ENCODE measurements at regions not wholly inside any gene's neighbourhood (a gene's known extent, or its start where the extent isn't known, plus 50 kb on each side); places are given as distances from the start of the nearest gene placed in this dataset.

DNA sequence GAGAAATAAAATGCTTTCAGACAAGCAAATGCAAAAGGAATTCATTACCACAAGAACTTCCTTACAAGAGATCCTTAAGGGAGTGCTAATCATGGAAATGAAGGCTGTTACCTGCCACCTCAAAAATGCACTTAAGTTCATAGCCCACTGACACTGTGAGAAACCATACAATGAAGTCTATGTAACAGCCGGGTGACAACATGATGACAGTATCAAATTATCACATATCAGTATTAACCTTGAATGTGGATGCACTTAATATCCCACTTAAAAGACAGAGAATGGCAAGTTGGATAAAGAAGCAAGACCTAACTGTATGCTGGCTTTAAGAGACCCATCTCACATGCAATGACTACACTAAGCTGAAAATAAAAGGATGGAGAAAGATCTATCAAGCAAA lies 403.4 kb upstream of the MC4R start:
- BruUV-seq (replicated peaks), result no TSS peak
- H3K79me1 ChIP-seq (ENCODE audit: low read depth in 1 of 2, low read length in 2 of 2), result no peaks in the 10 kb centered on the region
- no peaks in the 10 kb centered on the region for H3K36me3 ChIP-seq (ENCODE audit: control insufficient read depth, insufficient read depth, low read length)
- no peak overlapping the region for H2BK15ac ChIP-seq (ENCODE audit: low read depth, low read length)
- no peak overlapping the region for H2AFZ ChIP-seq (replicated peaks; ENCODE audit: low read length, poor library complexity)
- no peak overlapping the region for H4K5ac ChIP-seq (ENCODE audit: low read depth, low read length)
- H3K23ac ChIP-seq (ENCODE audit: low read depth, low read length), result no peak overlapping the region
- peaks cover 7% of the 10 kb centered on the region for H3K9me3 ChIP-seq (ENCODE audit: control insufficient read depth, insufficient read depth, low read length)
- POLR2A ChIA-PET (ENCODE audit: unreplicated experiment), result no interaction called here
- no peak for TF ChIP-seq CHD1 (IDR thresholded peaks at IDR 0.05; ENCODE audit: low read depth, low read length)
- no peak for TF ChIP-seq RCOR1 (IDR thresholded peaks at IDR 0.05; ENCODE audit: insufficient replicate concordance, low read length)
- no peak for TF ChIP-seq NFE2L2 (IDR thresholded peaks at IDR 0.05; ENCODE audit: low read depth, low read length)
- no peak for TF ChIP-seq MAFK (IDR thresholded peaks at IDR 0.05; ENCODE audit: low read depth, low read length)
- TF ChIP-seq MXI1 (IDR thresholded peaks at IDR 0.05; ENCODE audit: borderline replicate concordance, low read depth, low read length), result no peak
- TF ChIP-seq, protein P1, sequence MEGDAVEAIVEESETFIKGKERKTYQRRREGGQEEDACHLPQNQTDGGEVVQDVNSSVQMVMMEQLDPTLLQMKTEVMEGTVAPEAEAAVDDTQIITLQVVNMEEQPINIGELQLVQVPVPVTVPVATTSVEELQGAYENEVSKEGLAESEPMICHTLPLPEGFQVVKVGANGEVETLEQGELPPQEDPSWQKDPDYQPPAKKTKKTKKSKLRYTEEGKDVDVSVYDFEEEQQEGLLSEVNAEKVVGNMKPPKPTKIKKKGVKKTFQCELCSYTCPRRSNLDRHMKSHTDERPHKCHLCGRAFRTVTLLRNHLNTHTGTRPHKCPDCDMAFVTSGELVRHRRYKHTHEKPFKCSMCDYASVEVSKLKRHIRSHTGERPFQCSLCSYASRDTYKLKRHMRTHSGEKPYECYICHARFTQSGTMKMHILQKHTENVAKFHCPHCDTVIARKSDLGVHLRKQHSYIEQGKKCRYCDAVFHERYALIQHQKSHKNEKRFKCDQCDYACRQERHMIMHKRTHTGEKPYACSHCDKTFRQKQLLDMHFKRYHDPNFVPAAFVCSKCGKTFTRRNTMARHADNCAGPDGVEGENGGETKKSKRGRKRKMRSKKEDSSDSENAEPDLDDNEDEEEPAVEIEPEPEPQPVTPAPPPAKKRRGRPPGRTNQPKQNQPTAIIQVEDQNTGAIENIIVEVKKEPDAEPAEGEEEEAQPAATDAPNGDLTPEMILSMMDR (conservative IDR thresholded peaks at IDR 0.05; ENCODE audit: low read depth, low read length), result no peak
- TF ChIP-seq, protein P2, sequence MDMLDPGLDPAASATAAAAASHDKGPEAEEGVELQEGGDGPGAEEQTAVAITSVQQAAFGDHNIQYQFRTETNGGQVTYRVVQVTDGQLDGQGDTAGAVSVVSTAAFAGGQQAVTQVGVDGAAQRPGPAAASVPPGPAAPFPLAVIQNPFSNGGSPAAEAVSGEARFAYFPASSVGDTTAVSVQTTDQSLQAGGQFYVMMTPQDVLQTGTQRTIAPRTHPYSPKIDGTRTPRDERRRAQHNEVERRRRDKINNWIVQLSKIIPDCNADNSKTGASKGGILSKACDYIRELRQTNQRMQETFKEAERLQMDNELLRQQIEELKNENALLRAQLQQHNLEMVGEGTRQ (IDR thresholded peaks at IDR 0.05; ENCODE audit: low read depth, low read length), result no peak
- TF ChIP-seq RAD21 (IDR thresholded peaks at IDR 0.05; ENCODE audit: low read length), result no peak
- no peak for TF ChIP-seq SMC3 (IDR thresholded peaks at IDR 0.05; ENCODE audit: low read depth, low read length)
- H3K27ac ChIP-seq (ENCODE audit: insufficient read depth, low read length), result no peak overlapping the region
- no peaks in the 10 kb centered on the region for H3K4me1 ChIP-seq (ENCODE audit: control insufficient read depth, insufficient read depth, low read length)
- H3K56ac ChIP-seq (ENCODE audit: extremely low read depth, insufficient read depth, low read length), result no peak overlapping the region
- CTCF ChIA-PET, result interaction anchor here (0.7 kb wide), 1 partner anchor 404 kb away, joined by 3 read pairs; the partner anchor contains the start of gene MC4R
- H3K4ac ChIP-seq (ENCODE audit: low read depth, low read length), result no peak overlapping the region
- H3K4me3 ChIP-seq (ENCODE audit: insufficient read depth, low read depth, low read length), result no peak overlapping the region
- H3K4me2 ChIP-seq (ENCODE audit: low read depth, low read length), result no peak overlapping the region
- DNase-seq, result no peak
- H4K20me1 ChIP-seq (ENCODE audit: insufficient read depth, low read length), result no peaks in the 10 kb centered on the region
- no peak overlapping the region for H3K9ac ChIP-seq (ENCODE audit: low read depth, low read length)
- no peak overlapping the region for H3K18ac ChIP-seq (ENCODE audit: low read depth, low read length)
- H2BK5ac ChIP-seq (ENCODE audit: low read depth, low read length, poor library complexity, severe bottlenecking), result no peak overlapping the region
- WGBS, 2 experiments (ENCODE audit: extremely low coverage in 2 of 2, insufficient read length in 1 of 2), result no CpG with 5 or more reads among the region's 1 CpG
- H4K8ac ChIP-seq (ENCODE audit: low read depth in 2 of 2, low read length in 2 of 2), result no peak overlapping the region
- H2BK20ac ChIP-seq (ENCODE audit: low read depth, low read length), result no peak overlapping the region
- no peak overlapping the region for H2BK120ac ChIP-seq (ENCODE audit: low read depth, low read length)
- H3K9me1 ChIP-seq (ENCODE audit: insufficient read depth, low read length), result no peaks in the 10 kb centered on the region
- intact Hi-C loops (cut with micrococcal nuclease) (no loop called here), in situ Hi-C loops (cut with MboI; ENCODE audit: low sequenced_read_pairs) (no loop called here), dilution Hi-C loops (cut with HindIII; ENCODE audit: low sequenced_read_pairs, unreplicated experiment) (no loop called here)
- no peak for ATAC-seq (ENCODE audit: low read depth)
- H2AK5ac ChIP-seq (ENCODE audit: low read depth, low read length), result no peak overlapping the region
- H3K14ac ChIP-seq (replicated peaks; ENCODE audit: low read depth, low read length), result no peak overlapping the region
- H3K27me3 ChIP-seq (ENCODE audit: control insufficient read depth, insufficient read depth, low read length), result no peaks in the 10 kb centered on the region
- H4K91ac ChIP-seq (ENCODE audit: insufficient read depth, low read depth, low read length), result no peak overlapping the region
- H2AK9ac ChIP-seq (replicated peaks; ENCODE audit: low read depth, low read length, poor library complexity), result no peak overlapping the region

Data from IMR-90 (cell line).